ENCODE measurements at regions not wholly inside any gene's neighbourhood (a gene's known extent, or its start where the extent isn't known, plus 50 kb on each side); places are given as distances from the start of the nearest gene placed in this dataset.

GRCh38 chr3:40720341-40720740, 195.6 kb downstream of the ZNF621 start:
- no peak for TF ChIP-seq CTCF (IDR thresholded peaks at IDR 0.05)
- TF ChIP-seq POLR2A (IDR thresholded peaks at IDR 0.05) = no peak

Data from thyroid gland (tissue), 4 donors.